IMR-90 (cell line): ENCODE measurements at regions not wholly inside any gene's neighbourhood (a gene's known extent, or its start where the extent isn't known, plus 50 kb on each side); places are given as distances from the start of the nearest gene placed in this dataset.

Source experiments
- ATAC-seq: fragments of 200-7000 bp; cut with Tn5 transposase; 2 replicates; pipeline ENCODE4 v1.9.1; 2020; ENCODE audit warnings: low read depth, mild to moderate bottlenecking, moderate library complexity
- BruUV-seq: library from RNA; stranded (reverse); fragments of 400-500 nt; replicated peaks from 2 replicates; lab custom pipeline; 2021; lab: Mats Ljungman, UMichigan
- CTCF ChIA-PET: fragments of 300-600 bp; formaldehyde crosslinking; extraction: SDS; loops from one replicate; lab custom pipeline; 2021; ENCODE audit warnings: antibody characterized with exemption; lab: Yijun Ruan, JAX
- POLR2A ChIA-PET: fragments of 300-600 bp; sonication (Branson Sonifier 250); formaldehyde crosslinking; loops from one replicate; lab custom pipeline; 2022; ENCODE audit warnings: antibody characterized with exemption; ENCODE audit not compliant: unreplicated experiment; lab: Charles Lee
- DNase-seq: peaks from one replicate; pipeline ENCODE4 v3.0.0; 2013
- H2AFZ ChIP-seq: replicated peaks from 2 replicates; pipeline ENCODE3; 2013; ENCODE audit warnings: low read length, mild to moderate bottlenecking; ENCODE audit not compliant: poor library complexity
- H2AK5ac ChIP-seq: 2 replicates; pipeline ENCODE4 v1.6.1; 2013; ENCODE audit warnings: low read depth, low read length, inconsistent platforms
- H2AK9ac ChIP-seq: replicated peaks from 2 replicates; pipeline ENCODE3; 2013; ENCODE audit warnings: mild to moderate bottlenecking, low read depth, low read length, moderate library complexity; ENCODE audit not compliant: poor library complexity
- H2BK120ac ChIP-seq: 2 replicates; pipeline ENCODE4 v1.6.1; 2013; ENCODE audit warnings: low read depth, low read length, inconsistent platforms
- H2BK15ac ChIP-seq: 3 replicates; pipeline ENCODE4 v1.6.1; 2013; ENCODE audit warnings: low read depth, low read length, inconsistent platforms
- H2BK20ac ChIP-seq: 2 replicates; pipeline ENCODE4 v1.6.1; 2013; ENCODE audit warnings: low read depth, mild to moderate bottlenecking, inconsistent platforms, low read length, moderate library complexity
- H2BK5ac ChIP-seq: 2 replicates; pipeline ENCODE4 v1.6.1; 2013; ENCODE audit warnings: mild to moderate bottlenecking, low read depth, low read length, inconsistent platforms; ENCODE audit not compliant: poor library complexity, severe bottlenecking
- H3K14ac ChIP-seq: replicated peaks from 2 replicates; pipeline ENCODE4 v1.6.1; 2013; ENCODE audit warnings: low read depth, low read length, inconsistent platforms
- H3K18ac ChIP-seq: 2 replicates; pipeline ENCODE4 v1.6.1; 2013; ENCODE audit warnings: low read depth, low read length, control low read depth
- H3K23ac ChIP-seq: 2 replicates; pipeline ENCODE4 v1.6.1; 2013; ENCODE audit warnings: low read depth, low read length, inconsistent platforms
- H3K27ac ChIP-seq: 2 replicates; pipeline ENCODE4 v1.5.1; 2013; ENCODE audit warnings: mild to moderate bottlenecking, control low read depth, low read length; ENCODE audit not compliant: insufficient read depth
- H3K27me3 ChIP-seq: 2 replicates; pipeline ENCODE4 v1.6.1; 2013; ENCODE audit warnings: low read length; ENCODE audit not compliant: control insufficient read depth, insufficient read depth
- H3K36me3 ChIP-seq: 2 replicates; pipeline ENCODE4 v1.6.1; 2013; ENCODE audit warnings: low read length, mixed read lengths; ENCODE audit not compliant: control insufficient read depth, insufficient read depth
- H3K4ac ChIP-seq: 2 replicates; pipeline ENCODE4 v1.6.1; 2013; ENCODE audit warnings: low read depth, low read length, inconsistent platforms
- H3K4me1 ChIP-seq: 2 replicates; pipeline ENCODE4 v1.6.1; 2013; ENCODE audit warnings: low read length, mixed read lengths; ENCODE audit not compliant: control insufficient read depth, insufficient read depth
- H3K4me2 ChIP-seq: 2 replicates; pipeline ENCODE4 v1.6.1; 2013; ENCODE audit warnings: low read depth, mild to moderate bottlenecking, control low read depth, low read length, moderate library complexity
- H3K4me3 ChIP-seq: 2 replicates; pipeline ENCODE4 v1.5.1; 2013; ENCODE audit warnings: low read depth, mild to moderate bottlenecking, control low read depth, low read length, moderate library complexity; ENCODE audit not compliant: insufficient read depth
- H3K56ac ChIP-seq: 2 replicates; pipeline ENCODE4 v1.6.1; 2013; ENCODE audit warnings: low read length, inconsistent platforms; ENCODE audit not compliant: insufficient read depth; ENCODE audit errors: extremely low read depth
- H3K79me1 ChIP-seq, 2 experiments: 2 replicates each; pipeline ENCODE4 v1.6.1; 2013; ENCODE audit warnings: low read length in 2 of 2, inconsistent platforms in 1 of 2, low read depth in 1 of 2
- H3K9ac ChIP-seq: 2 replicates; pipeline ENCODE4 v1.6.1; 2013; ENCODE audit warnings: low read depth, low read length, control low read depth
- H3K9me1 ChIP-seq: 2 replicates; pipeline ENCODE4 v1.6.1; 2013; ENCODE audit warnings: low read length, inconsistent platforms; ENCODE audit not compliant: insufficient read depth
- H3K9me3 ChIP-seq: 2 replicates; pipeline ENCODE4 v1.6.1; 2013; ENCODE audit warnings: low read length; ENCODE audit not compliant: control insufficient read depth, insufficient read depth
- H4K20me1 ChIP-seq: 2 replicates; pipeline ENCODE4 v1.6.1; 2013; ENCODE audit warnings: low read length, inconsistent platforms; ENCODE audit not compliant: insufficient read depth
- H4K5ac ChIP-seq: 2 replicates; pipeline ENCODE4 v1.6.1; 2013; ENCODE audit warnings: mild to moderate bottlenecking, low read depth, low read length, control low read depth
- H4K8ac ChIP-seq, 2 experiments: 2 replicates each; pipeline ENCODE4 v1.6.1; 2013; ENCODE audit warnings: low read depth in 2 of 2, low read length in 2 of 2, control low read depth in 1 of 2, inconsistent platforms in 1 of 2
- H4K91ac ChIP-seq: 2 replicates; pipeline ENCODE4 v1.6.1; 2013; ENCODE audit warnings: low read depth, low read length, inconsistent platforms; ENCODE audit not compliant: insufficient read depth
- BHLHE40 ChIP-seq: fragments of 150-350 bp; IDR thresholded peaks from 2 replicates; pipeline ENCODE4 v1.6.1; 2016; ENCODE audit warnings: mild to moderate bottlenecking, low read depth, low read length
- MAFK ChIP-seq: IDR thresholded peaks from 2 replicates; pipeline ENCODE4 v1.6.1; 2012; ENCODE audit warnings: low read depth, low read length, improper control_type of control experiment
- MXI1 ChIP-seq: IDR thresholded peaks from 2 replicates; pipeline ENCODE4 v1.6.1; 2012; ENCODE audit warnings: low read depth, mild to moderate bottlenecking, low read length, moderate library complexity, borderline replicate concordance
- RCOR1 ChIP-seq: IDR thresholded peaks from 2 replicates; pipeline ENCODE4 v1.6.1; 2012; ENCODE audit warnings: mild to moderate bottlenecking, low read length, improper control_type of control experiment; ENCODE audit not compliant: insufficient replicate concordance
- RFX5 ChIP-seq: IDR thresholded peaks from 2 replicates; pipeline ENCODE4 v1.8.0; 2012; ENCODE audit warnings: low read depth, mild to moderate bottlenecking, low read length, moderate library complexity
- SMC3 ChIP-seq: fragments of 150-350 bp; IDR thresholded peaks from 2 replicates; pipeline ENCODE4 v1.6.1; 2016; ENCODE audit warnings: low read depth, mild to moderate bottlenecking, antibody characterized with exemption, low read length, moderate library complexity
- WGBS, 2 experiments: methylation state at CpG; one replicate each; pipeline versions ENCODE4 v1.1.5 to v1.1.7; 2013; ENCODE audit warnings: missing lambda C conversion rate in 2 of 2; ENCODE audit not compliant: insufficient read length in 1 of 2; ENCODE audit errors: extremely low coverage in 2 of 2; 5-methylcytosine and 5-hydroxymethylcytosine counted together
- dilution Hi-C: fragments of 300-500 bp; cut with HindIII; formaldehyde crosslinking; loops from one replicate; pipeline ENCODE4 v1.14.3; 2018; ENCODE audit warnings: low sequenced_read_pairs; ENCODE audit not compliant: unreplicated experiment
- in situ Hi-C: fragments of 300-500 bp; cut with MboI; formaldehyde crosslinking; loops from 3 replicates; pipeline ENCODE4 v1.14.3; 2019; ENCODE audit warnings: low sequenced_read_pairs, inconsistent platforms, mixed read lengths
- intact Hi-C: fragments of 100-400 bp; cut with micrococcal nuclease; formaldehyde crosslinking; loops from 2 replicates; pipeline ENCODE4 v1.10.0; 2022

DNA sequence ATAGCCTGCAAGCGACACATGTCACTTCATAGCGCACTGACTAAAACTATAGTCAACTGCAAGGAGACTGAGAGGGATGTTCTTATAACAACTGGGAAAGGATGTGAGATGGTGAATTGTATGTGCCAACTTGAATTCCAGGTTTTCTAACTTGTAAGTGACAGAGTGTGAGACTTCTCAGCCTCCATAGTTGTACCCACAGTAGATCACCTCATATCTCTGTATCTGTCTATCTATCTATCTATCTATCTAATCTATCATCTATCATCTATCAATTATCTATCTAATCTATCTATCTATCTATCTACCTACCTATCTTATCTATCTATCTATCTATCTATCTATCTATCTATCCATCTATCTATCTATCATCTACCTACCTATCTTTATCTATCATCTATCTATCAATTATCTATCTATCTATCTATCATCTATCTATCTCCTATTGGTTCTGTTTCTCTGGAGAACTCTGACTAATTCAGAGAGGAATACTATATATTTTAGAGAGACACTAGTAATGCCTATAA lies 162.3 kb downstream of the CTH start:
- no peaks in the 10 kb centered on the region for H3K9me1 ChIP-seq
- no peaks in the 10 kb centered on the region for H3K27me3 ChIP-seq
- no peak overlapping the region for H2BK20ac ChIP-seq
- no peak overlapping the region for H2AK9ac ChIP-seq
- WGBS, 2 experiments, result no CpG with 5 or more reads among the region's 2 CpGs
- no peak overlapping the region for H2BK15ac ChIP-seq
- TF ChIP-seq RCOR1, result no peak
- TF ChIP-seq MXI1, result no peak
- no peak for TF ChIP-seq BHLHE40
- TF ChIP-seq MAFK, result no peak
- no peak for TF ChIP-seq RFX5
- no peak for TF ChIP-seq SMC3
- no peak overlapping the region for H3K27ac ChIP-seq
- no peaks in the 10 kb centered on the region for H3K36me3 ChIP-seq
- no peaks in the 10 kb centered on the region for H3K9me3 ChIP-seq
- DNase-seq (no peak), ATAC-seq (no peak)
- H4K5ac ChIP-seq, result no peak overlapping the region
- in situ Hi-C loops (no loop called here), intact Hi-C loops (no loop called here), dilution Hi-C loops (no loop called here)
- H3K9ac ChIP-seq, result no peak overlapping the region
- no peak overlapping the region for H2AFZ ChIP-seq
- no peak overlapping the region for H2AK5ac ChIP-seq
- no peak overlapping the region for H3K56ac ChIP-seq
- no peak overlapping the region for H3K4me2 ChIP-seq
- H3K4me3 ChIP-seq, result no peak overlapping the region
- no peaks in the 10 kb centered on the region for H3K79me1 ChIP-seq
- no peaks in the 10 kb centered on the region for H3K4me1 ChIP-seq
- no peak overlapping the region for H3K23ac ChIP-seq
- no peak overlapping the region for H2BK120ac ChIP-seq
- H4K8ac ChIP-seq, result no peak overlapping the region
- H3K18ac ChIP-seq, result no peak overlapping the region
- H4K20me1 ChIP-seq, result no peaks in the 10 kb centered on the region
- ChIA-PET POLR2A (no interaction called here), CTCF (no interaction called here)
- no peak overlapping the region for H3K4ac ChIP-seq
- no peak overlapping the region for H3K14ac ChIP-seq
- no peak overlapping the region for H2BK5ac ChIP-seq
- BruUV-seq, result no TSS peak
- no peak overlapping the region for H4K91ac ChIP-seq
